Adrenal gland (tissue), 9 donors: ENCODE measurements at regions not wholly inside any gene's neighbourhood (a gene's known extent, or its start where the extent isn't known, plus 50 kb on each side); places are given as distances from the start of the nearest gene placed in this dataset.

Source experiments
- DNase-seq, 7 donors: peaks; one replicate each; pipeline ENCODE4 v3.0.0-alpha.2; 2019 to 2020
- H3K27ac ChIP-seq, 5 donors: fragments of 200-600 bp; sonication (generic) in 4 of 5; 1 replicate in 3 of 5; 2 replicates in 2 of 5; pipeline versions ENCODE4 v1.5.1 to v1.8.0; 2016 to 2020; ENCODE audit warnings: mild to moderate bottlenecking in 1 of 5
- H3K27me3 ChIP-seq: fragments of 200-600 bp; 2 replicates; pipeline ENCODE4 v1.8.0; 2021
- H3K36me3 ChIP-seq, 2 donors: fragments of 200-600 bp; replicated peaks in 1 of 2; 1 replicate in 1 of 2; 2 replicates in 1 of 2; pipeline versions ENCODE4 v1.5.1 to v1.8.0; 2018 to 2022
- H3K4me1 ChIP-seq, 2 donors: fragments of 200-600 bp; replicated peaks in 1 of 2; 1 replicate in 1 of 2; 2 replicates in 1 of 2; pipeline versions ENCODE4 v1.5.1 to v1.8.0; 2018 to 2021
- H3K4me3 ChIP-seq, 4 donors: fragments of 200-600 bp; sonication (generic) in 3 of 4; one replicate each; pipeline ENCODE4 v1.5.1; 2016 to 2018
- H3K9me3 ChIP-seq, 3 donors: fragments of 200-600 bp; sonication (generic) in 1 of 3; replicated peaks in 1 of 3; 1 replicate in 2 of 3; 2 replicates in 1 of 3; pipeline versions ENCODE4 v1.5.1 to v1.8.0; 2016 to 2021
- POLR2A ChIP-seq, 2 donors: fragments of 450-650 bp; IDR thresholded peaks; one replicate each; pipeline ENCODE4 v1.6.1; 2017; ENCODE audit warnings: antibody characterized with exemption in 2 of 2, mild to moderate bottlenecking in 2 of 2, moderate library complexity in 1 of 2
- WGBS, 4 donors: extraction: QIAGEN DNeasy Blood & Tissue Kit in 2 of 4; methylation state at CpG; one replicate each; pipeline versions ENCODE4 v1.1.5 to v1.1.7; 2013 to 2017; 5-methylcytosine and 5-hydroxymethylcytosine counted together
- intact Hi-C, 2 donors: fragments of 100-400 bp; cut with DNase I; formaldehyde crosslinking; loops; one replicate each; pipeline versions ENCODE4 v1.14.1 to v1.15.0; 2022 to 2023
- TF ChIP-seq, protein P1 (sequence below), 6 experiments: fragments of 450-650 bp in 4 of 6; fragments of 200-600 bp in 2 of 6; sonication (generic) in 1 of 6; IDR thresholded peaks; 1 replicate in 5 of 6; 2 replicates in 1 of 6; pipeline versions ENCODE4 v1.5.1 to v1.8.0; 2016 to 2021; ENCODE audit warnings: antibody characterized with exemption in 6 of 6, mild to moderate bottlenecking in 2 of 6, moderate library complexity in 1 of 6
- donor health status: healthy with polysubstance abuse.
- donor health status: Bipolar disorder and iron deficiency.
- donor health status: DM: yes; HTN: yes; CAD: no.
- donor health status: DM: no; HTN: no; CAD: no.
- donor health status: DM: no; HTN: no; CAD: no.

DNA sequence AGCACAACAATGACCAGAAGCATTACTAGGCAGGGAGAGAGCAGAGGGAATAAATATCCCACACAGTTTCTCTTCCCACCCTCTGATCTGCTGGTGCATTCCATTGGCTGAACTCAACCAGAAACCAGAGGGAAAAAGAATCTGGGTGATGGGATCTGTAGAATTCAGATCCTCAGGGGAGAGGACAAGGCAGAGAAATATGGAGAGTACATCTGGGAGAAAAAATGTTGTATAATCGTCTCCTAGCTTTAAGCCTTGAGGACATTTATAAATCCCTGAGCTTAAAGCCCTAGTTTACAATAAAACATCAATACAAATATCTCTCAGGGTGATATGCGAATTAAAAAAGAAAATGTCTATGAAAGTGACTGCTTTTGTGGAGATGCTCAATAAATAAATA, 368.1 kb upstream of the MAD2L1 start:
- Histone ChIP-seq H3K4me1 (no peaks in the 10 kb centered on the region), H3K9me3 (no peaks in the 10 kb centered on the region), H3K4me3 (no peak overlapping the region), H3K36me3 (no peaks in the 10 kb centered on the region), H3K27me3 (no peaks in the 10 kb centered on the region), H3K27ac (no peak overlapping the region)
- WGBS, 4 donors: 65 to 75% (median 71%) methylated on average over 2 of the region's 2 CpGs
- intact Hi-C loops: no loop called here
- TF ChIP-seq, protein P1, sequence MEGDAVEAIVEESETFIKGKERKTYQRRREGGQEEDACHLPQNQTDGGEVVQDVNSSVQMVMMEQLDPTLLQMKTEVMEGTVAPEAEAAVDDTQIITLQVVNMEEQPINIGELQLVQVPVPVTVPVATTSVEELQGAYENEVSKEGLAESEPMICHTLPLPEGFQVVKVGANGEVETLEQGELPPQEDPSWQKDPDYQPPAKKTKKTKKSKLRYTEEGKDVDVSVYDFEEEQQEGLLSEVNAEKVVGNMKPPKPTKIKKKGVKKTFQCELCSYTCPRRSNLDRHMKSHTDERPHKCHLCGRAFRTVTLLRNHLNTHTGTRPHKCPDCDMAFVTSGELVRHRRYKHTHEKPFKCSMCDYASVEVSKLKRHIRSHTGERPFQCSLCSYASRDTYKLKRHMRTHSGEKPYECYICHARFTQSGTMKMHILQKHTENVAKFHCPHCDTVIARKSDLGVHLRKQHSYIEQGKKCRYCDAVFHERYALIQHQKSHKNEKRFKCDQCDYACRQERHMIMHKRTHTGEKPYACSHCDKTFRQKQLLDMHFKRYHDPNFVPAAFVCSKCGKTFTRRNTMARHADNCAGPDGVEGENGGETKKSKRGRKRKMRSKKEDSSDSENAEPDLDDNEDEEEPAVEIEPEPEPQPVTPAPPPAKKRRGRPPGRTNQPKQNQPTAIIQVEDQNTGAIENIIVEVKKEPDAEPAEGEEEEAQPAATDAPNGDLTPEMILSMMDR (IDR thresholded peaks at IDR 0.05): no peak
- no peak for TF ChIP-seq POLR2A (IDR thresholded peaks at IDR 0.05)
- no peak for DNase-seq

DNA sequence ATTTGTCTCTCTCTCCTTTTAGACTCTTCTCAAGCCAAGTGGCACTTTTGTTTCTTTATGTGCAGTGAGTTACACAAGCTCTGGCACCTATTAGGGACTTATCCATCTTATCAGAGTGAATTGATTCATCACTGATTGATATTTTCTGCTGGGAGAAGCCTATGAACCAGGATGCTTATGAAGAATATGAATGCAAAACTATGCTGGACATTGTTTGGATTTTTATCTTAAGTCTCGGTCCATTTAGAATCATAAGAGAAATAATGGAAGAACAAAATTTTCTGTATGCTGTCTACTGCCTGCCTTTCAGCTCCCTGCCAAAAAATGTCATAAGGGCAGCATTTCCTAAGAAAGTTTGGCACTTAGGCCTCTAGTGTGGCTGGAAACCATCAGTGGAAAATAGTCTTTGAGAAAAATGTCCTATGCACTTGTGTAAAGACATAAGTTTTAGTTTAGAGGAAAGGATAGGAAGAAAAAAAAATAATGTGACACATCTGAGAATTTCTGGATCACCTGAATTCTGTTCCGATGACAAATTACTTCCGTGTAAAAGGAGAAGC, 365.7 kb upstream of the MAD2L1 start:
- no peaks in the 10 kb centered on the region for H3K9me3 ChIP-seq
- WGBS, 4 donors: 75 to 85% (median 78%) methylated on average over 3 of the region's 3 CpGs

DNA sequence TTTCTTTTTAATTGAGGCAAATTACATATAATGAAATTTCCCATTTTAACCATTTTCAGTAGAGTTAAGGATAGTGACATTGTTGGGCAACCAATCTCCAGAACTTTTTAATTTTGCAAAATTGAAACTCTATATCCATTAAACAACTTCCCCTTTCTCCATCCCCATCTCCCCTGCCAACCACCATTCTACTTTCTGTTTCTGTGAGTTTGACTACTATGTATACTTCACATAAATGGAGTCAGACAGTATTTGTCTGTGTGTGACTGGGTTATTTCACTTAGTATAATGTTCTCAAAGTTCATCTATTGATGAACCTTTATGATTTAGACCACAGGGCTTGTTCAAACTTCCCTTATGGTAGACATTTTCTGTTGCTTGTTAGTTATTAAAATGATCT, 364.5 kb upstream of the MAD2L1 start:
- no peak for DNase-seq
- TF ChIP-seq, protein P1 (IDR thresholded peaks at IDR 0.05): no peak
- no peak for TF ChIP-seq POLR2A (IDR thresholded peaks at IDR 0.05)
- Histone ChIP-seq H3K4me1 (no peaks in the 10 kb centered on the region), H3K4me3 (no peak overlapping the region), H3K27ac (no peak overlapping the region), H3K36me3 (no peaks in the 10 kb centered on the region), H3K27me3 (no peaks in the 10 kb centered on the region), H3K9me3 (no peaks in the 10 kb centered on the region)
- intact Hi-C loops: no loop called here

More for the DNA sequence above, 365.7 kb upstream of the MAD2L1 start:
- no peak for TF ChIP-seq POLR2A (IDR thresholded peaks at IDR 0.05)
- TF ChIP-seq, protein P1 (IDR thresholded peaks at IDR 0.05): no peak
- DNase-seq: no peak
- Histone ChIP-seq H3K36me3 (no peaks in the 10 kb centered on the region), H3K4me3 (no peak overlapping the region), H3K4me1 (no peaks in the 10 kb centered on the region), H3K27ac (no peak overlapping the region), H3K27me3 (no peaks in the 10 kb centered on the region)
- intact Hi-C loops: no loop called here

DNA sequence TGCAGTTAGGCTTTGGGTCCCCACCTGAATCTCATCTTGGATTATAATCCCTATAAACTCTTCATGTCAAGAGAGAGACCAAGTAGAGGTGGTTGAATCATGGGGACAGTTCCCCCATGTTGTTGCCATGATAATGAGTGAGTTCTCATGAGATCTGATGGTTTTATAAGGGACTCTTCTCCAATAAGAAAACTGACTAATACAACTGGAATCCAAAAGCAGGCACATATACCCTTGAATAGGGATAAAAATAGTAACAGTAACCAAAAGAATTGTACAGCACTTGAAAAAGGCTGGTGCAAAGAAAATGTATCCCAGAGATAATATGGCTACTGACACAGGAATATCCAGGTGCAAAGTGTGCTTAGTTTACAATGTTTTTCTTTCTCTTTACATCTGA, 351.5 kb upstream of the MAD2L1 start:
- Histone ChIP-seq H3K4me1 (no peaks in the 10 kb centered on the region), H3K27ac (no peak overlapping the region), H3K9me3 (no peaks in the 10 kb centered on the region), H3K36me3 (no peaks in the 10 kb centered on the region), H3K4me3 (no peak overlapping the region), H3K27me3 (no peaks in the 10 kb centered on the region)
- intact Hi-C loops: no loop called here
- DNase-seq: no peak
- TF ChIP-seq, protein P1 (IDR thresholded peaks at IDR 0.05): no peak
